GM23338 (cell line): ENCODE measurements at regions not wholly inside any gene's neighbourhood (a gene's known extent, or its start where the extent isn't known, plus 50 kb on each side); places are given as distances from the start of the nearest gene placed in this dataset.

Experiments used
- ATAC-seq: fragments of 200-7000 bp; cut with Tn5 transposase; 3 replicates; pipeline ENCODE4 v1.9.1; 2020
- DNase-seq: peaks from one replicate; pipeline ENCODE4 v3.0.0-alpha.2; 2015; ENCODE audit warnings: low spot score
- H2AFZ ChIP-seq: fragments of 200-600 bp; sonication (generic); 2 replicates; pipeline ENCODE4 v1.8.0; 2016; ENCODE audit warnings: antibody characterized with exemption, mild to moderate bottlenecking, moderate library complexity
- H3F3A ChIP-seq: fragments of 200-600 bp; sonication (generic); replicated peaks from 2 replicates; pipeline ENCODE4 v1.8.0; 2017; ENCODE audit warnings: antibody characterized with exemption, mixed run types, low read depth
- H3K27ac ChIP-seq: fragments of 200-600 bp; sonication (generic); 2 replicates; pipeline ENCODE4 v1.6.1; 2016; ENCODE audit warnings: low read depth
- H3K27me3 ChIP-seq: fragments of 200-600 bp; sonication (generic); 2 replicates; pipeline ENCODE4 v1.8.0; 2016; ENCODE audit warnings: mild to moderate bottlenecking, mixed run types, moderate library complexity; ENCODE audit not compliant: insufficient read depth
- H3K36me3 ChIP-seq: fragments of 200-600 bp; sonication (generic); 2 replicates; pipeline ENCODE4 v1.8.0; 2016; ENCODE audit warnings: mild to moderate bottlenecking; ENCODE audit not compliant: insufficient read depth
- H3K4me1 ChIP-seq: fragments of 200-600 bp; sonication (generic); 2 replicates; pipeline ENCODE4 v1.8.0; 2016; ENCODE audit warnings: mild to moderate bottlenecking, moderate library complexity; ENCODE audit not compliant: insufficient read depth
- H3K4me2 ChIP-seq: fragments of 200-600 bp; sonication (generic); 2 replicates; pipeline ENCODE4 v1.7.1; 2017; ENCODE audit warnings: mixed run types
- H3K4me3 ChIP-seq: fragments of 200-600 bp; sonication (generic); 2 replicates; pipeline ENCODE4 v1.6.1; 2016; ENCODE audit warnings: mixed run types
- H3K79me2 ChIP-seq: fragments of 200-600 bp; sonication (generic); replicated peaks from 2 replicates; pipeline ENCODE4 v1.8.0; 2017; ENCODE audit warnings: mild to moderate bottlenecking; ENCODE audit not compliant: insufficient read depth
- H3K9me2 ChIP-seq: fragments of 200-600 bp; sonication (generic); 2 replicates; pipeline ENCODE4 v1.8.0; 2017; ENCODE audit not compliant: insufficient read depth
- H4K20me1 ChIP-seq: fragments of 200-600 bp; sonication (generic); replicated peaks from 2 replicates; pipeline ENCODE4 v1.8.0; 2017; ENCODE audit warnings: mild to moderate bottlenecking; ENCODE audit not compliant: insufficient read depth
- H3K27ac Mint-ChIP-seq: 2 replicates; pipeline ENCODE4 v1.8.0; 2020; ENCODE audit warnings: inconsistent platforms, mild to moderate bottlenecking, moderate library complexity, mixed read lengths
- H3K27me3 Mint-ChIP-seq: 3 replicates; pipeline ENCODE4 v1.8.0; 2022; ENCODE audit warnings: low read depth, mild to moderate bottlenecking, moderate library complexity, mixed read lengths, inconsistent platforms; ENCODE audit not compliant: insufficient read depth, poor library complexity
- H3K36me3 Mint-ChIP-seq: 3 replicates; pipeline ENCODE4 v1.8.0; 2021; ENCODE audit warnings: low read depth, mild to moderate bottlenecking, inconsistent platforms, moderate library complexity, mixed read lengths
- H3K4me1 Mint-ChIP-seq: 3 replicates; pipeline ENCODE4 v1.8.0; 2020; ENCODE audit warnings: mild to moderate bottlenecking, inconsistent platforms, mixed read lengths
- H3K4me3 Mint-ChIP-seq: 3 replicates; pipeline ENCODE4 v1.8.0; 2021; ENCODE audit warnings: moderate library complexity, mild to moderate bottlenecking, inconsistent platforms, mixed read lengths
- H3K9me3 Mint-ChIP-seq: 3 replicates; pipeline ENCODE4 v1.8.0; 2020; ENCODE audit warnings: moderate library complexity, mild to moderate bottlenecking, inconsistent platforms, mixed read lengths
- CREB1 ChIP-seq: fragments of 250-450 bp; sonication (Bioruptor Pico); IDR thresholded peaks from 2 replicates; pipeline ENCODE4 v1.5.0; 2020; ENCODE audit warnings: low read depth, mild to moderate bottlenecking, moderate library complexity
- EZH2phosphoT487 ChIP-seq: fragments of 200-600 bp; sonication (generic); IDR thresholded peaks from one replicate; pipeline ENCODE4 v1.8.1; 2018; ENCODE audit warnings: antibody characterized with exemption; ENCODE audit not compliant: unreplicated experiment
- STAT1 ChIP-seq: IDR thresholded peaks from one replicate; pipeline ENCODE4 v1.6.1; 2016; ENCODE audit warnings: antibody characterized with exemption; ENCODE audit not compliant: unreplicated experiment
- ZNF114 ChIP-seq: fragments of 250-450 bp; sonication (Bioruptor Pico); IDR thresholded peaks from 2 replicates; pipeline ENCODE4 v1.5.0; 2020; ENCODE audit warnings: mild to moderate bottlenecking, moderate library complexity
- TF ChIP-seq, protein P1 (sequence below): fragments of 250-450 bp; sonication (Bioruptor Pico); IDR thresholded peaks from 2 replicates; pipeline ENCODE4 v1.5.0; 2020; ENCODE audit warnings: mild to moderate bottlenecking, moderate library complexity
- TF ChIP-seq, protein P2 (sequence below): IDR thresholded peaks from 2 replicates; pipeline ENCODE4 v1.6.1; 2016; ENCODE audit warnings: antibody characterized with exemption
- TF ChIP-seq, protein P3 (sequence below), 2 experiments: fragments of 200-600 bp in 1 of 2; sonication (generic) in 1 of 2; conservative IDR thresholded peaks; 2 replicates each; pipeline versions ENCODE4 v1.5.1 to v1.6.1; 2016 to 2017; ENCODE audit warnings: antibody characterized with exemption in 2 of 2, low read depth in 2 of 2, mild to moderate bottlenecking in 2 of 2, moderate library complexity in 1 of 2

DNA sequence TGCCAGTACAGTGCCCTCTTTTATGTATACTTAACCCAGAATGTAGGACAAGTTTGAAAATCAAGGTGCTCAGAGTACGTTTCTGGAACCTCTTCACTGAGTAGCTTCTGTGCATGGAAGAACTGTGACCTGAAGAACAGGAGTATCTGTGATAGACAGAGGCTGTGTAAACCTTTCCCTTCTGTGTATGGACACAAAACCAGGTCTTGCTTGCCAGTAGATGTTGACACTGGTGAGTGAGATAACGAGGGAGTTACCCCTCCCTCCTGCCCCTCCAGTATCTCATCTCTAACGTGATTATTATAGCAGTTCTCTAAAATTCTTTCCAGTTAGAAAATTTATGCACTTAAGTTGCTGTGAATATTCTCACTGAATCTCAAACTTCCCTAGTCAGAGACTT, 170.8 kb downstream of the RPL10L start:
- no peak for ATAC-seq
- no peak for DNase-seq
- H3K9me3 Mint-ChIP-seq = peaks cover 7% of the 10 kb centered on the region; the same call in 2 of the 3 replicates
- no peaks in the 10 kb centered on the region for H3K27me3 ChIP-seq
- H3K4me2 ChIP-seq = no peak overlapping the region
- no peak overlapping the region for H3K27ac Mint-ChIP-seq
- H3K79me2 ChIP-seq = no peaks in the 10 kb centered on the region
- TF ChIP-seq ZNF114 = no peak
- TF ChIP-seq EZH2phosphoT487 = no peak
- TF ChIP-seq STAT1 = no peak
- TF ChIP-seq CREB1 = no peak
- TF ChIP-seq, protein P1, sequence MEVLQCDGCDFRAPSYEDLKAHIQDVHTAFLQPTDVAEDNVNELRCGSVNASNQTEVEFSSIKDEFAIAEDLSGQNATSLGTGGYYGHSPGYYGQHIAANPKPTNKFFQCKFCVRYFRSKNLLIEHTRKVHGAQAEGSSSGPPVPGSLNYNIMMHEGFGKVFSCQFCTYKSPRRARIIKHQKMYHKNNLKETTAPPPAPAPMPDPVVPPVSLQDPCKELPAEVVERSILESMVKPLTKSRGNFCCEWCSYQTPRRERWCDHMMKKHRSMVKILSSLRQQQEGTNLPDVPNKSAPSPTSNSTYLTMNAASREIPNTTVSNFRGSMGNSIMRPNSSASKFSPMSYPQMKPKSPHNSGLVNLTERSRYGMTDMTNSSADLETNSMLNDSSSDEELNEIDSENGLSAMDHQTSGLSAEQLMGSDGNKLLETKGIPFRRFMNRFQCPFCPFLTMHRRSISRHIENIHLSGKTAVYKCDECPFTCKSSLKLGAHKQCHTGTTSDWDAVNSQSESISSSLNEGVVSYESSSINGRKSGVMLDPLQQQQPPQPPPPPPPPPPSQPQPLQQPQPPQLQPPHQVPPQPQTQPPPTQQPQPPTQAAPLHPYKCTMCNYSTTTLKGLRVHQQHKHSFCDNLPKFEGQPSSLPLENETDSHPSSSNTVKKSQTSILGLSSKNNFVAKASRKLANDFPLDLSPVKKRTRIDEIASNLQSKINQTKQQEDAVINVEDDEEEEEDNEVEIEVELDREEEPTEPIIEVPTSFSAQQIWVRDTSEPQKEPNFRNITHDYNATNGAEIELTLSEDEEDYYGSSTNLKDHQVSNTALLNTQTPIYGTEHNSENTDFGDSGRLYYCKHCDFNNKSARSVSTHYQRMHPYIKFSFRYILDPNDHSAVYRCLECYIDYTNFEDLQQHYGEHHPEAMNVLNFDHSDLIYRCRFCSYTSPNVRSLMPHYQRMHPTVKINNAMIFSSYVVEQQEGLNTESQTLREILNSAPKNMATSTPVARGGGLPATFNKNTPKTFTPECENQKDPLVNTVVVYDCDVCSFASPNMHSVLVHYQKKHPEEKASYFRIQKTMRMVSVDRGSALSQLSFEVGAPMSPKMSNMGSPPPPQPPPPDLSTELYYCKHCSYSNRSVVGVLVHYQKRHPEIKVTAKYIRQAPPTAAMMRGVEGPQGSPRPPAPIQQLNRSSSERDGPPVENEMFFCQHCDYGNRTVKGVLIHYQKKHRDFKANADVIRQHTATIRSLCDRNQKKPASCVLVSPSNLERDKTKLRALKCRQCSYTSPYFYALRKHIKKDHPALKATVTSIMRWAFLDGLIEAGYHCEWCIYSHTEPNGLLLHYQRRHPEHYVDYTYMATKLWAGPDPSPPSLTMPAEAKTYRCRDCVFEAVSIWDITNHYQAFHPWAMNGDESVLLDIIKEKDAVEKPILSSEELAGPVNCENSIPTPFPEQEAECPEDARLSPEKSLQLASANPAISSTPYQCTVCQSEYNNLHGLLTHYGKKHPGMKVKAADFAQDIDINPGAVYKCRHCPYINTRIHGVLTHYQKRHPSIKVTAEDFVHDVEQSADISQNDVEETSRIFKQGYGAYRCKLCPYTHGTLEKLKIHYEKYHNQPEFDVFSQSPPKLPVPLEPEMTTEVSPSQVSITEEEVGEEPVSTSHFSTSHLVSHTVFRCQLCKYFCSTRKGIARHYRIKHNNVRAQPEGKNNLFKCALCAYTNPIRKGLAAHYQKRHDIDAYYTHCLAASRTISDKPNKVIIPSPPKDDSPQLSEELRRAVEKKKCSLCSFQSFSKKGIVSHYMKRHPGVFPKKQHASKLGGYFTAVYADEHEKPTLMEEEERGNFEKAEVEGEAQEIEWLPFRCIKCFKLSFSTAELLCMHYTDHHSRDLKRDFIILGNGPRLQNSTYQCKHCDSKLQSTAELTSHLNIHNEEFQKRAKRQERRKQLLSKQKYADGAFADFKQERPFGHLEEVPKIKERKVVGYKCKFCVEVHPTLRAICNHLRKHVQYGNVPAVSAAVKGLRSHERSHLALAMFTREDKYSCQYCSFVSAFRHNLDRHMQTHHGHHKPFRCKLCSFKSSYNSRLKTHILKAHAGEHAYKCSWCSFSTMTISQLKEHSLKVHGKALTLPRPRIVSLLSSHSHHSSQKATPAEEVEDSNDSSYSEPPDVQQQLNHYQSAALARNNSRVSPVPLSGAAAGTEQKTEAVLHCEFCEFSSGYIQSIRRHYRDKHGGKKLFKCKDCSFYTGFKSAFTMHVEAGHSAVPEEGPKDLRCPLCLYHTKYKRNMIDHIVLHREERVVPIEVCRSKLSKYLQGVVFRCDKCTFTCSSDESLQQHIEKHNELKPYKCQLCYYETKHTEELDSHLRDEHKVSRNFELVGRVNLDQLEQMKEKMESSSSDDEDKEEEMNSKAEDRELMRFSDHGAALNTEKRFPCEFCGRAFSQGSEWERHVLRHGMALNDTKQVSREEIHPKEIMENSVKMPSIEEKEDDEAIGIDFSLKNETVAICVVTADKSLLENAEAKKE (CRISPR knock-in tag) = no peak
- TF ChIP-seq, protein P2, sequence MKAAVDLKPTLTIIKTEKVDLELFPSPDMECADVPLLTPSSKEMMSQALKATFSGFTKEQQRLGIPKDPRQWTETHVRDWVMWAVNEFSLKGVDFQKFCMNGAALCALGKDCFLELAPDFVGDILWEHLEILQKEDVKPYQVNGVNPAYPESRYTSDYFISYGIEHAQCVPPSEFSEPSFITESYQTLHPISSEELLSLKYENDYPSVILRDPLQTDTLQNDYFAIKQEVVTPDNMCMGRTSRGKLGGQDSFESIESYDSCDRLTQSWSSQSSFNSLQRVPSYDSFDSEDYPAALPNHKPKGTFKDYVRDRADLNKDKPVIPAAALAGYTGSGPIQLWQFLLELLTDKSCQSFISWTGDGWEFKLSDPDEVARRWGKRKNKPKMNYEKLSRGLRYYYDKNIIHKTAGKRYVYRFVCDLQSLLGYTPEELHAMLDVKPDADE = no peak
- TF ChIP-seq, protein P3, sequence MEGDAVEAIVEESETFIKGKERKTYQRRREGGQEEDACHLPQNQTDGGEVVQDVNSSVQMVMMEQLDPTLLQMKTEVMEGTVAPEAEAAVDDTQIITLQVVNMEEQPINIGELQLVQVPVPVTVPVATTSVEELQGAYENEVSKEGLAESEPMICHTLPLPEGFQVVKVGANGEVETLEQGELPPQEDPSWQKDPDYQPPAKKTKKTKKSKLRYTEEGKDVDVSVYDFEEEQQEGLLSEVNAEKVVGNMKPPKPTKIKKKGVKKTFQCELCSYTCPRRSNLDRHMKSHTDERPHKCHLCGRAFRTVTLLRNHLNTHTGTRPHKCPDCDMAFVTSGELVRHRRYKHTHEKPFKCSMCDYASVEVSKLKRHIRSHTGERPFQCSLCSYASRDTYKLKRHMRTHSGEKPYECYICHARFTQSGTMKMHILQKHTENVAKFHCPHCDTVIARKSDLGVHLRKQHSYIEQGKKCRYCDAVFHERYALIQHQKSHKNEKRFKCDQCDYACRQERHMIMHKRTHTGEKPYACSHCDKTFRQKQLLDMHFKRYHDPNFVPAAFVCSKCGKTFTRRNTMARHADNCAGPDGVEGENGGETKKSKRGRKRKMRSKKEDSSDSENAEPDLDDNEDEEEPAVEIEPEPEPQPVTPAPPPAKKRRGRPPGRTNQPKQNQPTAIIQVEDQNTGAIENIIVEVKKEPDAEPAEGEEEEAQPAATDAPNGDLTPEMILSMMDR (conservative IDR thresholded peaks at IDR 0.05; ENCODE audit: low read depth in 2 of 2) = no peak
- H3K36me3 Mint-ChIP-seq = 0 out of 3 replicates have a peak, but pooled peaks cover 4% of the 10 kb centered on the region
- no peak overlapping the region for H2AFZ ChIP-seq
- no peaks in the 10 kb centered on the region for H3F3A ChIP-seq
- no peaks in the 10 kb centered on the region for H3K9me2 ChIP-seq
- H3K4me3 ChIP-seq = no peak overlapping the region
- H3K27me3 Mint-ChIP-seq = no peaks in the 10 kb centered on the region
- no peaks in the 10 kb centered on the region for H3K4me1 Mint-ChIP-seq
- H3K27ac ChIP-seq = no peak overlapping the region
- H3K4me3 Mint-ChIP-seq = no peak overlapping the region
- no peaks in the 10 kb centered on the region for H3K4me1 ChIP-seq
- H3K36me3 ChIP-seq = no peaks in the 10 kb centered on the region
- no peaks in the 10 kb centered on the region for H4K20me1 ChIP-seq
